H1 (cell line): ENCODE measurements at regions not wholly inside any gene's neighbourhood (a gene's known extent, or its start where the extent isn't known, plus 50 kb on each side); places are given as distances from the start of the nearest gene placed in this dataset.

Experiments used
- CTCF ChIA-PET: fragments of 300-600 bp; sonication (Branson Sonifier 250); formaldehyde crosslinking; loops from one replicate; lab custom pipeline; 2021; ENCODE audit not compliant: partially characterized antibody; lab: Charles Lee
- POLR2A ChIA-PET: fragments of 300-600 bp; sonication (Branson Sonifier 250); formaldehyde crosslinking; loops from one replicate; lab custom pipeline; 2021; ENCODE audit warnings: inconsistent platforms; ENCODE audit not compliant: partially characterized antibody; lab: Charles Lee
- DNase-seq, 2 experiments: peaks; one replicate each; pipeline versions ENCODE4 v3.0.0 to v3.0.0-alpha.2; 2010 to 2022; ENCODE audit warnings: low spot score in 2 of 2, low read depth in 1 of 2, mixed read lengths in 1 of 2
- FAIRE-seq: peaks from 2 replicates; lab custom pipeline; 2011; peaks lifted over from hg19 to GRCh38; lab: Jason Lieb, UNC
- H2AFZ ChIP-seq: 2 replicates; pipeline ENCODE4 v1.8.1; 2012; ENCODE audit warnings: low read length, inconsistent platforms
- H2AK5ac ChIP-seq: 2 replicates; pipeline ENCODE4 v1.6.1; 2013; ENCODE audit warnings: low read depth, low read length
- H2BK120ac ChIP-seq: replicated peaks from 2 replicates; pipeline ENCODE3; 2013; ENCODE audit warnings: low read depth, low read length, inconsistent platforms
- H2BK12ac ChIP-seq: 2 replicates; pipeline ENCODE4 v1.6.1; 2013; ENCODE audit warnings: low read depth, low read length
- H2BK15ac ChIP-seq: 2 replicates; pipeline ENCODE4 v1.6.1; 2013; ENCODE audit warnings: low read length
- H2BK20ac ChIP-seq: 2 replicates; pipeline ENCODE4 v1.6.1; 2013; ENCODE audit warnings: low read length
- H2BK5ac ChIP-seq: 2 replicates; pipeline ENCODE4 v1.6.1; 2013; ENCODE audit warnings: low read depth, low read length
- H3K14ac ChIP-seq: 2 replicates; pipeline ENCODE4 v1.6.1; 2013; ENCODE audit warnings: inconsistent platforms; ENCODE audit not compliant: insufficient read length
- H3K18ac ChIP-seq: 2 replicates; pipeline ENCODE4 v1.6.1; 2013; ENCODE audit warnings: low read length; ENCODE audit errors: extremely low read depth
- H3K23ac ChIP-seq: 2 replicates; pipeline ENCODE4 v1.6.1; 2013; ENCODE audit warnings: inconsistent platforms; ENCODE audit not compliant: insufficient read length
- H3K23me2 ChIP-seq: 2 replicates; pipeline ENCODE4 v1.6.1; 2013; ENCODE audit warnings: low read depth, low read length
- H3K27ac ChIP-seq: 2 replicates; pipeline ENCODE4 v1.6.1; 2011; ENCODE audit warnings: low read depth, low read length, inconsistent platforms
- H3K27me3 ChIP-seq, 4 experiments: replicated peaks in 1 of 4; 1 replicate in 1 of 4; 2 replicates in 3 of 4; pipeline versions ENCODE4 v1.6.1 to v1.8.1; 2011 to 2013; ENCODE audit warnings: low read length in 3 of 4, mild to moderate bottlenecking in 3 of 4, inconsistent platforms in 2 of 4, mixed read lengths in 2 of 4, moderate library complexity in 1 of 4; ENCODE audit not compliant: control insufficient read depth in 3 of 4, insufficient read depth in 3 of 4; ENCODE audit errors: extremely low read depth in 1 of 4
- H3K36me3 ChIP-seq, 4 experiments: 2 replicates each; pipeline versions ENCODE4 v1.6.1 to v1.8.1; 2011 to 2013; ENCODE audit warnings: mild to moderate bottlenecking in 4 of 4, low read length in 3 of 4, moderate library complexity in 2 of 4, control low read depth in 1 of 4, inconsistent platforms in 1 of 4; ENCODE audit not compliant: insufficient read depth in 4 of 4, control insufficient read depth in 2 of 4
- H3K4ac ChIP-seq: replicated peaks from 2 replicates; pipeline ENCODE3; 2013; ENCODE audit warnings: low read length, low read depth, mixed read lengths, inconsistent platforms; ENCODE audit not compliant: insufficient read length
- H3K4me1 ChIP-seq, 4 experiments: replicated peaks in 1 of 4; 1 replicate in 1 of 4; 2 replicates in 3 of 4; pipeline versions ENCODE4 v1.6.1 to v1.8.1; 2011 to 2013; ENCODE audit warnings: low read length in 3 of 4, inconsistent platforms in 2 of 4, mixed read lengths in 1 of 4; ENCODE audit not compliant: insufficient read depth in 4 of 4, control insufficient read depth in 3 of 4
- H3K4me2 ChIP-seq, 2 experiments: 2 replicates each; pipeline versions ENCODE4 v1.6.1 to v1.8.1; 2011 to 2013; ENCODE audit warnings: low read depth in 2 of 2, low read length in 2 of 2, control low read depth in 1 of 2, inconsistent platforms in 1 of 2, mild to moderate bottlenecking in 1 of 2; ENCODE audit not compliant: insufficient read depth in 1 of 2
- H3K4me3 ChIP-seq, 4 experiments: fragments of 200-600, 300-600 bp in 1 of 4; sonication (generic), shearing (Covaris generic), sonication (Bioruptor Twin) in 1 of 4; 2 replicates each; pipeline versions ENCODE4 v1.5.1 to v1.8.1; 2011 to 2016; ENCODE audit warnings: low read length in 4 of 4, low read depth in 3 of 4, control low read depth in 2 of 4, inconsistent platforms in 2 of 4, mild to moderate bottlenecking in 2 of 4, mixed read lengths in 1 of 4, moderate library complexity in 1 of 4; ENCODE audit not compliant: insufficient read depth in 2 of 4; ENCODE audit errors: extremely low read depth in 1 of 4
- H3K56ac ChIP-seq: replicated peaks from 2 replicates; pipeline ENCODE3; 2013; ENCODE audit warnings: low read depth, mild to moderate bottlenecking, mixed read lengths, low read length, inconsistent platforms; ENCODE audit not compliant: insufficient read length
- H3K79me1 ChIP-seq: 2 replicates; pipeline ENCODE4 v1.6.1; 2013; ENCODE audit warnings: low read depth, low read length, control low read depth
- H3K79me2 ChIP-seq, 2 experiments: 2 replicates each; pipeline versions ENCODE4 v1.6.1 to v1.8.1; 2012 to 2013; ENCODE audit warnings: low read length in 2 of 2, mild to moderate bottlenecking in 2 of 2, inconsistent platforms in 1 of 2; ENCODE audit not compliant: insufficient read depth in 2 of 2, control insufficient read depth in 1 of 2
- H3K9ac ChIP-seq, 4 experiments: replicated peaks in 1 of 4; 1 replicate in 1 of 4; 2 replicates in 3 of 4; pipeline versions ENCODE4 v1.6.1 to v1.8.1; 2011 to 2013; ENCODE audit warnings: low read depth in 3 of 4, low read length in 3 of 4, control low read depth in 2 of 4, mild to moderate bottlenecking in 2 of 4, moderate library complexity in 2 of 4, inconsistent platforms in 1 of 4; ENCODE audit errors: extremely low read depth in 1 of 4
- H3K9me3 ChIP-seq, 2 experiments: 2 replicates each; pipeline versions ENCODE4 v1.6.1 to v1.8.1; 2012 to 2013; ENCODE audit warnings: mild to moderate bottlenecking in 2 of 2, moderate library complexity in 2 of 2, control low read depth in 1 of 2, inconsistent platforms in 1 of 2, low read depth in 1 of 2, low read length in 1 of 2, mixed read lengths in 1 of 2; ENCODE audit not compliant: insufficient read depth in 2 of 2
- H4K20me1 ChIP-seq, 2 experiments: replicated peaks in 1 of 2; 2 replicates each; pipeline versions ENCODE3 to v1.8.1; 2011 to 2013; ENCODE audit warnings: inconsistent platforms in 2 of 2, low read length in 2 of 2, mild to moderate bottlenecking in 1 of 2; ENCODE audit not compliant: insufficient read depth in 2 of 2, control insufficient read depth in 1 of 2
- H4K5ac ChIP-seq: 2 replicates; pipeline ENCODE4 v1.6.1; 2013; ENCODE audit warnings: low read length, low read depth, mixed read lengths, inconsistent platforms; ENCODE audit not compliant: insufficient read length
- H4K8ac ChIP-seq: 2 replicates; pipeline ENCODE4 v1.8.0; 2013; ENCODE audit warnings: mild to moderate bottlenecking, moderate library complexity, low read length, inconsistent platforms; ENCODE audit not compliant: insufficient read depth; ENCODE audit errors: extremely low read depth
- H4K91ac ChIP-seq: replicated peaks from 2 replicates; pipeline ENCODE3; 2013; ENCODE audit warnings: low read length, mixed read lengths, inconsistent platforms; ENCODE audit not compliant: insufficient read length
- CTCF ChIP-seq, 3 experiments: IDR thresholded peaks; 1 replicate in 2 of 3; 2 replicates in 1 of 3; pipeline versions ENCODE4 v1.5.1 to v1.6.1; 2011; ENCODE audit warnings: low read length in 3 of 3, mild to moderate bottlenecking in 3 of 3, inconsistent platforms in 2 of 3, low read depth in 1 of 3, moderate library complexity in 1 of 3; ENCODE audit not compliant: insufficient read depth in 1 of 3; ENCODE audit errors: control extremely low read depth in 1 of 3
- JUN ChIP-seq: IDR thresholded peaks from 2 replicates; pipeline ENCODE4 v1.6.1; 2011; ENCODE audit warnings: low read depth, mild to moderate bottlenecking, improper control_type of control experiment, low read length
- MAFK ChIP-seq: IDR thresholded peaks from 2 replicates; pipeline ENCODE4 v1.6.1; 2012; ENCODE audit warnings: low read depth, mild to moderate bottlenecking, improper control_type of control experiment, low read length
- RAD21 ChIP-seq, 2 experiments: IDR thresholded peaks in 1 of 2; conservative IDR thresholded peaks in 1 of 2; 2 replicates each; pipeline ENCODE4 v1.6.1; 2011; ENCODE audit warnings: low read depth in 2 of 2, low read length in 2 of 2, improper control_type of control experiment in 1 of 2, inconsistent platforms in 1 of 2, mild to moderate bottlenecking in 1 of 2, moderate library complexity in 1 of 2
- TEAD4 ChIP-seq: IDR thresholded peaks from 2 replicates; pipeline ENCODE4 v1.6.1; 2012; ENCODE audit warnings: low read depth, low read length, inconsistent platforms, mixed read lengths
- WGBS, 2 experiments: shearing (Covaris generic) in 1 of 2; methylation state at CpG; one replicate each; pipeline versions ENCODE4 v1.1.6 to v1.1.7; 2013 to 2015; ENCODE audit warnings: low lambda C conversion rate in 2 of 2, mixed read lengths in 2 of 2, inconsistent platforms in 1 of 2, low coverage in 1 of 2, missing lambda C conversion rate in 1 of 2; ENCODE audit not compliant: insufficient replicate concordance in 2 of 2, insufficient coverage in 1 of 2, insufficient read length in 1 of 2; ENCODE audit errors: extremely low coverage in 1 of 2, missing lambda C conversion rate in 1 of 2; 5-methylcytosine and 5-hydroxymethylcytosine counted together

- no peak overlapping the region for H3K23ac ChIP-seq
- no peak overlapping the region for H3K14ac ChIP-seq
- H2AK5ac ChIP-seq = no peak overlapping the region
- no peaks in the 10 kb centered on the region for H3K9me3 ChIP-seq
- WGBS, 2 experiments = 20% methylated on average over 1 of the region's 1 CpG; no CpG with 5 or more reads in 1 of the 2 experiments
- CTCF ChIA-PET = interaction anchor here (0.6 to 2.5 kb wide), 15 partner anchors 8 to 1627 kb away, joined by 3 to 8 read pairs (median 4); no protein-coding TSS in a partner anchor
- no peak overlapping the region for H4K8ac ChIP-seq
- no peak overlapping the region for H3K4ac ChIP-seq
- no peak overlapping the region for H3K27ac ChIP-seq
- H2BK5ac ChIP-seq = no peak overlapping the region
- peak; percentile 61; the same call in 1 of the 2 replicates for TF ChIP-seq TEAD4
- TF ChIP-seq RAD21 (IDR thresholded peaks at IDR 0.05 in 1 of 2, conservative IDR thresholded peaks at IDR 0.05 in 1 of 2; ENCODE audit: low read depth in 2 of 2, low read length in 2 of 2) = peak; percentile 76 to 83
- TF ChIP-seq JUN = no peak
- TF ChIP-seq MAFK = 0 out of 2 replicates have a peak, but pooled peaks have one; percentile 31
- peak in 2 of 3 experiments; percentile 63 to 70; a peak in 3 of 4 replicates for TF ChIP-seq CTCF (IDR thresholded peaks at IDR 0.05; ENCODE audit: control extremely low read depth in 1 of 3, insufficient read depth in 1 of 3, low read depth in 1 of 3, low read length in 3 of 3)
- no peak overlapping the region for H2BK12ac ChIP-seq
- no peak overlapping the region for H4K5ac ChIP-seq
- H3K79me1 ChIP-seq = no peaks in the 10 kb centered on the region
- no peak overlapping the region for H4K91ac ChIP-seq
- H3K4me2 ChIP-seq = no peak overlapping the region
- H3K18ac ChIP-seq = no peak overlapping the region
- no peak overlapping the region for H2BK15ac ChIP-seq
- H2BK120ac ChIP-seq = no peak overlapping the region
- no peak overlapping the region for H3K9ac ChIP-seq
- FAIRE-seq = peak; percentile 94
- DNase-seq = no peak
- H3K27me3 ChIP-seq = no peaks in the 10 kb centered on the region
- H2BK20ac ChIP-seq = no peak overlapping the region
- no peaks in the 10 kb centered on the region for H3K36me3 ChIP-seq
- H3K56ac ChIP-seq = no peak overlapping the region
- no peaks in the 10 kb centered on the region for H3K79me2 ChIP-seq
- no peaks in the 10 kb centered on the region for H4K20me1 ChIP-seq
- POLR2A ChIA-PET = no interaction called here
- no peak overlapping the region for H3K4me3 ChIP-seq
- H2AFZ ChIP-seq = no peak overlapping the region
- H3K23me2 ChIP-seq = no peaks in the 10 kb centered on the region
- no peaks in the 10 kb centered on the region for H3K4me1 ChIP-seq
Measured at GRCh38 chr3:107206141-107206540, 171.1 kb upstream of the CCDC54 start.
